Neural cell (in vitro differentiated cells): ENCODE measurements at regions not wholly inside any gene's neighbourhood (a gene's known extent, or its start where the extent isn't known, plus 50 kb on each side); places are given as distances from the start of the nearest gene placed in this dataset.

ENCODE experiments used
- H2AFZ ChIP-seq: fragments of 200-600, 300-800 bp; sonication (generic), shearing (Covaris generic); 2 replicates; pipeline ENCODE4 v1.6.0; 2014; ENCODE audit warnings: low read depth, mild to moderate bottlenecking, antibody characterized with exemption, low read length, moderate library complexity
- H3F3A ChIP-seq: fragments of 200-600 bp; shearing (Covaris generic); 2 replicates; pipeline ENCODE4 v1.6.1; 2016; ENCODE audit warnings: mild to moderate bottlenecking, moderate library complexity, mixed read lengths, antibody characterized with exemption, low read length; ENCODE audit not compliant: insufficient read depth, poor library complexity, severe bottlenecking
- H3K27ac ChIP-seq: fragments of 200-600, 300-800 bp; sonication (generic), shearing (Covaris generic); 2 replicates; pipeline ENCODE4 v1.5.1; 2014; ENCODE audit warnings: mild to moderate bottlenecking, low read length, moderate library complexity
- H3K27me3 ChIP-seq: fragments of 300-800, 200-600 bp; sonication (generic), shearing (Covaris generic); 2 replicates; pipeline ENCODE4 v1.6.0; 2014; ENCODE audit warnings: mild to moderate bottlenecking, low read depth, low read length, moderate library complexity; ENCODE audit not compliant: insufficient read depth
- H3K36me3 ChIP-seq: fragments of 300-800, 200-600 bp; sonication (generic), shearing (Covaris generic); 2 replicates; pipeline ENCODE4 v1.5.1; 2014; ENCODE audit warnings: mild to moderate bottlenecking, antibody characterized with exemption, low read length, moderate library complexity; ENCODE audit not compliant: insufficient read depth
- H3K4me2 ChIP-seq: fragments of 300-800, 200-600 bp; sonication (generic), shearing (Covaris generic); 2 replicates; pipeline ENCODE4 v1.6.0; 2014; ENCODE audit warnings: mild to moderate bottlenecking, low read length
- H3K4me3 ChIP-seq: fragments of 300-800, 200-600 bp; sonication (generic), shearing (Covaris generic); 2 replicates; pipeline ENCODE4 v1.5.1; 2014; ENCODE audit warnings: mild to moderate bottlenecking, low read length, moderate library complexity
- H3K79me2 ChIP-seq: fragments of 200-600 bp; shearing (Covaris generic); replicated peaks from 2 replicates; pipeline ENCODE4 v1.6.0; 2014; ENCODE audit warnings: mild to moderate bottlenecking, low read length, moderate library complexity; ENCODE audit not compliant: insufficient read depth
- H3K9ac ChIP-seq: fragments of 300-800, 200-600 bp; sonication (generic), shearing (Covaris generic); 2 replicates; pipeline ENCODE4 v1.6.1; 2016; ENCODE audit warnings: mild to moderate bottlenecking, low read length, mixed read lengths
- H3K9me2 ChIP-seq: fragments of 200-600 bp; shearing (Covaris generic); 2 replicates; pipeline ENCODE4 v1.6.1; 2016; ENCODE audit warnings: mild to moderate bottlenecking, low read length, mixed read lengths; ENCODE audit not compliant: insufficient read depth
- H3K9me3 ChIP-seq: fragments of 200-600, 300-800 bp; sonication (generic), shearing (Covaris generic); 2 replicates; pipeline ENCODE4 v1.6.1; 2016; ENCODE audit warnings: mild to moderate bottlenecking, mixed run types, low read length, moderate library complexity, mixed read lengths
- H4K20me1 ChIP-seq: fragments of 200-600 bp; shearing (Covaris generic); 2 replicates; pipeline ENCODE4 v1.6.1; 2016; ENCODE audit warnings: mild to moderate bottlenecking, mixed run types; ENCODE audit not compliant: insufficient read depth
- EP300 ChIP-seq: fragments of 450-650 bp; conservative IDR thresholded peaks from 2 replicates; pipeline ENCODE4 v1.6.1; 2014; ENCODE audit warnings: antibody characterized with exemption, mild to moderate bottlenecking, moderate library complexity; ENCODE audit not compliant: poor library complexity, severe bottlenecking
- EZH2 ChIP-seq: fragments of 200-600, 300-800 bp; shearing (Covaris generic), sonication (generic); IDR thresholded peaks from 2 replicates; pipeline ENCODE4 v1.6.1; 2014; ENCODE audit warnings: antibody characterized with exemption, low read length, borderline replicate concordance, mild to moderate bottlenecking; ENCODE audit not compliant: insufficient read depth, poor library complexity, severe bottlenecking
- MXI1 ChIP-seq: fragments of 450-650 bp; conservative IDR thresholded peaks from 2 replicates; pipeline ENCODE4 v1.6.1; 2014; ENCODE audit warnings: antibody characterized with exemption, mild to moderate bottlenecking; ENCODE audit not compliant: poor library complexity, severe bottlenecking
- POLR2AphosphoS5 ChIP-seq: IDR thresholded peaks from 2 replicates; pipeline ENCODE4 v1.6.1; 2012
- RAD21 ChIP-seq: fragments of 450-650 bp; conservative IDR thresholded peaks from 2 replicates; pipeline ENCODE4 v1.6.1; 2014; ENCODE audit warnings: antibody characterized with exemption, mild to moderate bottlenecking, moderate library complexity
- REST ChIP-seq: IDR thresholded peaks from 2 replicates; pipeline ENCODE4 v1.6.1; 2012; ENCODE audit warnings: borderline replicate concordance
- SMC3 ChIP-seq: fragments of 450-650 bp; conservative IDR thresholded peaks from 2 replicates; pipeline ENCODE4 v1.6.1; 2014; ENCODE audit warnings: antibody characterized with exemption, mild to moderate bottlenecking, moderate library complexity; ENCODE audit not compliant: poor library complexity
- TAF1 ChIP-seq: IDR thresholded peaks from 2 replicates; pipeline ENCODE4 v1.6.1; 2012; ENCODE audit warnings: low read depth
- TF ChIP-seq, protein P1 (sequence below): fragments of 450-650 bp; IDR thresholded peaks from 2 replicates; pipeline ENCODE4 v1.5.1; 2014; ENCODE audit warnings: antibody characterized with exemption, mild to moderate bottlenecking, moderate library complexity; ENCODE audit not compliant: poor library complexity, severe bottlenecking

DNA sequence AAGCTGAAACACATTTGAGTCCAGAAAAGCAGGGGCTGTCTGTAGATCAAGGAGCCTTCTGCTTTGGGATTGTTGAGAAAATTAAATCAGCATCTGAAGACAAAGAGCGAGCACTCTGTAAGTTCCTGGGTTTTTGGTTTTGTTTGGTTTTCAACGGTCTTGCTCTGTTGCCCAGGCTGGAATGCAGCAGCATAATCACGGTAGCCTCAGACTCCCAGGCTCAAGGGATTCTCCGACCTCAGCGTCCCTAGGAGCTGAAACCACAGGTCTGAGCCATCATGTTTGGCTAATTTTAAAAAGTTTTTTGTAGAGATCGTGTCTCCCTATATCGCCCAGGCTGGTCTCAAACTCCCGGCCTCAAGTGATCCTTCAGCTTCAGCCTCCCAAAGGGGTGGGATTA lies 266.5 kb upstream of the ADAMTS16 start:
- H2AFZ ChIP-seq: no peak overlapping the region
- H3K4me3 ChIP-seq: no peak overlapping the region
- H3K27me3 ChIP-seq: no peaks in the 10 kb centered on the region
- H3K4me2 ChIP-seq: no peak overlapping the region
- H3K27ac ChIP-seq: no peak overlapping the region
- H3K9ac ChIP-seq: no peak overlapping the region
- H3K9me2 ChIP-seq: no peaks in the 10 kb centered on the region
- no peaks in the 10 kb centered on the region for H3K79me2 ChIP-seq
- no peaks in the 10 kb centered on the region for H3K9me3 ChIP-seq
- no peak for TF ChIP-seq EZH2
- TF ChIP-seq POLR2AphosphoS5: no peak
- no peak for TF ChIP-seq MXI1
- TF ChIP-seq REST: no peak
- TF ChIP-seq EP300: no peak
- TF ChIP-seq RAD21: no peak
- TF ChIP-seq TAF1: no peak
- TF ChIP-seq SMC3: no peak
- TF ChIP-seq, protein P1, sequence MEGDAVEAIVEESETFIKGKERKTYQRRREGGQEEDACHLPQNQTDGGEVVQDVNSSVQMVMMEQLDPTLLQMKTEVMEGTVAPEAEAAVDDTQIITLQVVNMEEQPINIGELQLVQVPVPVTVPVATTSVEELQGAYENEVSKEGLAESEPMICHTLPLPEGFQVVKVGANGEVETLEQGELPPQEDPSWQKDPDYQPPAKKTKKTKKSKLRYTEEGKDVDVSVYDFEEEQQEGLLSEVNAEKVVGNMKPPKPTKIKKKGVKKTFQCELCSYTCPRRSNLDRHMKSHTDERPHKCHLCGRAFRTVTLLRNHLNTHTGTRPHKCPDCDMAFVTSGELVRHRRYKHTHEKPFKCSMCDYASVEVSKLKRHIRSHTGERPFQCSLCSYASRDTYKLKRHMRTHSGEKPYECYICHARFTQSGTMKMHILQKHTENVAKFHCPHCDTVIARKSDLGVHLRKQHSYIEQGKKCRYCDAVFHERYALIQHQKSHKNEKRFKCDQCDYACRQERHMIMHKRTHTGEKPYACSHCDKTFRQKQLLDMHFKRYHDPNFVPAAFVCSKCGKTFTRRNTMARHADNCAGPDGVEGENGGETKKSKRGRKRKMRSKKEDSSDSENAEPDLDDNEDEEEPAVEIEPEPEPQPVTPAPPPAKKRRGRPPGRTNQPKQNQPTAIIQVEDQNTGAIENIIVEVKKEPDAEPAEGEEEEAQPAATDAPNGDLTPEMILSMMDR: no peak
- H4K20me1 ChIP-seq: no peaks in the 10 kb centered on the region
- H3K36me3 ChIP-seq: no peaks in the 10 kb centered on the region
- H3F3A ChIP-seq: no peaks in the 10 kb centered on the region

DNA sequence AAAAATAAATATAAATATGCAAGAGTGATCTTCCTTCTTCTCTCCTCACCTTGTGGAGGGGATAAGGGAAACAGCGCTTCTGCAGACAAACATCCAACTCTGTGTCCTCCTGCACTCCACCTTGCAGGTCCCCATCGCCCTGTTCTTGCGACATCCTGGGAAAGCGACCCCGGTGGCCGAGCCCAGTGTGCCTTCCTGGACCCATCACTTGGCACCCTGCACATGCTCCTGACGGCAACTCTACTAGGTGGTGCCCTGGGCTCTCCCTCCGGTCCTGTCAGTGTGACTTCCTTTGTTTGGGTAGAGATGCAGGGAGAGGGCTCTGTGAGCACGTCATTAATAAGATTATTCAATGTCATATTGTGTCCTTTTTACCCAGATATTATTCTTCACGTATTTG lies 266.0 kb upstream of the ADAMTS16 start:
- no peak overlapping the region for H3K4me2 ChIP-seq
- TF ChIP-seq RAD21: no peak
- no peak overlapping the region for H3K4me3 ChIP-seq
- H3K27me3 ChIP-seq: no peaks in the 10 kb centered on the region
- H3K9ac ChIP-seq: no peak overlapping the region
- H3K9me3 ChIP-seq: no peaks in the 10 kb centered on the region
- H3F3A ChIP-seq: no peaks in the 10 kb centered on the region
- H3K9me2 ChIP-seq: no peaks in the 10 kb centered on the region
- no peak overlapping the region for H2AFZ ChIP-seq
- no peak overlapping the region for H3K27ac ChIP-seq
- H3K36me3 ChIP-seq: no peaks in the 10 kb centered on the region
- no peaks in the 10 kb centered on the region for H4K20me1 ChIP-seq
- no peaks in the 10 kb centered on the region for H3K79me2 ChIP-seq

DNA sequence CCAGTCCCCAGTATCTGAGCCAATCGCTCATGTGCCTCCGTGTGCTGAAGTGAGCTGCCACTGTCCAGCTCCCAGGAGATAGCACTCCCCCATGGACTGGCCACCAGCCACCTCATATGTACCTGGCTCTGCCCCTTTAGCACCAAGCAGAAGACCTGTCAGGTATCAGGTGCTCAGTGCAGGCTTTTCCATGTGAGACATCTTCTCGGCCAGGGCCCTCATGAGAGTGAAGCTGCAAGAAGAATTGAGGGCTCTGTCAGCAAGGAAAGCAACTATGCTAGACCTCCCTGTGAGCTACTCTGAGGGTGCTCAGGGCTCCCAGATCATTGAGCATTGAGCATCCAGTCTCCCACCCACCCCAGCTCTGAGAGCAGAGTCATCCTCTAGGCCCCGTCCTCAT lies 264.2 kb upstream of the ADAMTS16 start:
- no peak overlapping the region for H3K4me3 ChIP-seq
- H3K9me3 ChIP-seq: no peaks in the 10 kb centered on the region
- H3K27ac ChIP-seq: no peak overlapping the region
- no peak overlapping the region for H3K4me2 ChIP-seq
- no peaks in the 10 kb centered on the region for H3K27me3 ChIP-seq
- TF ChIP-seq MXI1: no peak
- no peak for TF ChIP-seq RAD21
- no peak for TF ChIP-seq REST
- TF ChIP-seq POLR2AphosphoS5: no peak
- no peak for TF ChIP-seq SMC3
- TF ChIP-seq EZH2: no peak
- TF ChIP-seq, protein P1: no peak
- TF ChIP-seq EP300: no peak
- no peak for TF ChIP-seq TAF1
- H4K20me1 ChIP-seq: no peaks in the 10 kb centered on the region
- no peaks in the 10 kb centered on the region for H3K79me2 ChIP-seq
- no peak overlapping the region for H3K9ac ChIP-seq
- no peaks in the 10 kb centered on the region for H3K9me2 ChIP-seq
- no peaks in the 10 kb centered on the region for H3F3A ChIP-seq
- no peaks in the 10 kb centered on the region for H3K36me3 ChIP-seq
- H2AFZ ChIP-seq: no peak overlapping the region
